Coronary artery (tissue), 2 donors: ENCODE measurements at regions not wholly inside any gene's neighbourhood (a gene's known extent, or its start where the extent isn't known, plus 50 kb on each side); places are given as distances from the start of the nearest gene placed in this dataset.

Experiments
- DNase-seq: peaks from one replicate; pipeline ENCODE4 v3.0.0-alpha.2; 2017; ENCODE audit warnings: low spot score
- H3K27ac ChIP-seq, 2 donors: fragments of 200-600 bp; sonication (generic); one replicate each; pipeline ENCODE4 v1.5.1; 2016 to 2019
- H3K4me3 ChIP-seq: fragments of 200-600 bp; sonication (generic); 2 replicates; pipeline ENCODE4 v1.5.1; 2016; ENCODE audit warnings: mild to moderate bottlenecking, moderate library complexity
- TF ChIP-seq, protein P1 (sequence below): fragments of 200-600 bp; sonication (generic); IDR thresholded peaks from one replicate; pipeline ENCODE4 v1.5.1; 2019; ENCODE audit warnings: antibody characterized with exemption

DNA sequence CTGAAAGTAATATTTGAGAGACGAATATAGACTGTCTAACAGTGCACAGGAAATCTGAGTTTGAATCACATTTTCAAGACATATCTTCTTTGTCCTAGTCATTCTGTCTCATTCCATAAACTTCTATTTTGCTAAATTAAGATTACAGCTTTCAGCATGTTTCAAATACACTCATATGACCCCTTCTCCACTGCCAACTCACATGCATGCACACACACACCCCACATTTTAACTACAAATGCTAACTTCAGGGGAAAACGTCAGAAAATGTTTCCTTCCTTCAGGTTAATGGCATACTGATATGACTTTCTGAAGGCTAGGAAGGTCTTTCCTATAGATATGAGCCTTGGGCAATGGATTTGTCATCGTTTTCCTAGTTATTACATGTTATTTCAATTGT lies 373.7 kb downstream of the RBM43 start:
- no peak for DNase-seq
- no peak overlapping the region for H3K27ac ChIP-seq
- TF ChIP-seq, protein P1, sequence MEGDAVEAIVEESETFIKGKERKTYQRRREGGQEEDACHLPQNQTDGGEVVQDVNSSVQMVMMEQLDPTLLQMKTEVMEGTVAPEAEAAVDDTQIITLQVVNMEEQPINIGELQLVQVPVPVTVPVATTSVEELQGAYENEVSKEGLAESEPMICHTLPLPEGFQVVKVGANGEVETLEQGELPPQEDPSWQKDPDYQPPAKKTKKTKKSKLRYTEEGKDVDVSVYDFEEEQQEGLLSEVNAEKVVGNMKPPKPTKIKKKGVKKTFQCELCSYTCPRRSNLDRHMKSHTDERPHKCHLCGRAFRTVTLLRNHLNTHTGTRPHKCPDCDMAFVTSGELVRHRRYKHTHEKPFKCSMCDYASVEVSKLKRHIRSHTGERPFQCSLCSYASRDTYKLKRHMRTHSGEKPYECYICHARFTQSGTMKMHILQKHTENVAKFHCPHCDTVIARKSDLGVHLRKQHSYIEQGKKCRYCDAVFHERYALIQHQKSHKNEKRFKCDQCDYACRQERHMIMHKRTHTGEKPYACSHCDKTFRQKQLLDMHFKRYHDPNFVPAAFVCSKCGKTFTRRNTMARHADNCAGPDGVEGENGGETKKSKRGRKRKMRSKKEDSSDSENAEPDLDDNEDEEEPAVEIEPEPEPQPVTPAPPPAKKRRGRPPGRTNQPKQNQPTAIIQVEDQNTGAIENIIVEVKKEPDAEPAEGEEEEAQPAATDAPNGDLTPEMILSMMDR, result no peak
- no peak overlapping the region for H3K4me3 ChIP-seq

DNA sequence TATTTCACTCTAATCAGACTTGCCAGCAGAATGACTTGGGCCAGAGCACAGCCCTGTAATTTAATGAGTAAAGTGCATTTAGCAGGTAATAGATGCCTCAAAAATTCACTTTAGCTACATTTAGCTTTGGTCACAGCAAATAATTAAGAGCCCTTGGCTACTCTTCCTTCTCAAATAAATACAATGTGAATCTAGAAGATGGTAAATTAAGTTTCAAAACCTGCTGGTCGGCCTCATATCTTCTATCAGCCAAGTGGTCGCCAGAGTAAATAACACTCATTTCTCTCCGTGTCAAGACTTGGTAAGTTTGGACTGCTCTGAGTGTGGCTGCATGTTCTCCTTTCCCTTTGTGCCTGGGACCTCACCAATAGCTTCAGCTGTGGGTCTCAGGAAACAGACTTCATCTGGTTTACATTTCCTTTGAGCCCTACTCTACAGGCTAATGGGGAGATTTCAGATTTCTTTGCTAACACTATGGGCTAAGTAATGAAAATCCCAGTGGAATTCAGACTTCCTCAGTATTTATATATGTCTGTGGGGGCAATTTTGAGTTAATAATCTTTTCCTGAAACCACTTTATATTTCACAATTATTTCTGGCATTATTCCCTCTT lies 375.8 kb downstream of the RBM43 start:
- Histone ChIP-seq H3K4me3 (no peak overlapping the region), H3K27ac (no peak overlapping the region)
- TF ChIP-seq, protein P1, result no peak
- DNase-seq, result no peak

DNA sequence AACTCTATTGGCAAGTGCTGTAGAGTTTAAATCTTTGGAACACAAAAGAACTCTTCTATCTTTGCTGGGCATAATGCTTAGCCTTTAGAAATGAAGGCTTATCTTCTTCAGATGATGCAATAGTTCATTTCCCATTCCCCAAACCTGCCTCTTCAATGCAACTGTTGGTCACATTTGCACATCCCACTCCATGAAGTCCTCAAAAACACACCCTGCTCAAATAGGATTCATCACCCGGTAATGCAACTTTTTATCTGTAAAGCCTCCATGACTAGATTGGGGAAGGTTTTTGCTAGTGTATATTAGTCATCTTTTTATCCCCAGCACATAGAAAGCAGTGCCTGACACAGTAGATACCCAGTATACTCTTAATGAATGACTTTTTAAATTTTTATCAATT lies 376.4 kb downstream of the RBM43 start:
- TF ChIP-seq, protein P1, result no peak
- H3K27ac ChIP-seq, result no peak overlapping the region

DNA sequence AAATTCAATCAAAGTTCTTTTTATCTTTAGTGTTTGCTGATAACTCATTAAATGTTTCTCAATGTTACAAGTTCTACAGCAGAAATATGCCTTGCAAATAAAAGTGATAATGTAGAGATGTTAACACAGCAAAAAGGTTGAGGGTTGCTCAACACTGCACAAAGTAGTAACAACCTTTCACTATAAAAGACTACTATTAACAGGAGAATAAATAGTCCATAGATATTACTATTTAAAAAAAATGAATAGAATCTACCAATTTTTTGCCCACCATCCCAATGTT lies 378.1 kb downstream of the RBM43 start:
- Histone ChIP-seq H3K4me3 (no peak overlapping the region), H3K27ac (no peak overlapping the region)
- DNase-seq, result no peak
- TF ChIP-seq, protein P1, result no peak

More for the DNA sequence above, 376.4 kb downstream of the RBM43 start:
- DNase-seq, result no peak
- H3K4me3 ChIP-seq, result no peak overlapping the region

DNA sequence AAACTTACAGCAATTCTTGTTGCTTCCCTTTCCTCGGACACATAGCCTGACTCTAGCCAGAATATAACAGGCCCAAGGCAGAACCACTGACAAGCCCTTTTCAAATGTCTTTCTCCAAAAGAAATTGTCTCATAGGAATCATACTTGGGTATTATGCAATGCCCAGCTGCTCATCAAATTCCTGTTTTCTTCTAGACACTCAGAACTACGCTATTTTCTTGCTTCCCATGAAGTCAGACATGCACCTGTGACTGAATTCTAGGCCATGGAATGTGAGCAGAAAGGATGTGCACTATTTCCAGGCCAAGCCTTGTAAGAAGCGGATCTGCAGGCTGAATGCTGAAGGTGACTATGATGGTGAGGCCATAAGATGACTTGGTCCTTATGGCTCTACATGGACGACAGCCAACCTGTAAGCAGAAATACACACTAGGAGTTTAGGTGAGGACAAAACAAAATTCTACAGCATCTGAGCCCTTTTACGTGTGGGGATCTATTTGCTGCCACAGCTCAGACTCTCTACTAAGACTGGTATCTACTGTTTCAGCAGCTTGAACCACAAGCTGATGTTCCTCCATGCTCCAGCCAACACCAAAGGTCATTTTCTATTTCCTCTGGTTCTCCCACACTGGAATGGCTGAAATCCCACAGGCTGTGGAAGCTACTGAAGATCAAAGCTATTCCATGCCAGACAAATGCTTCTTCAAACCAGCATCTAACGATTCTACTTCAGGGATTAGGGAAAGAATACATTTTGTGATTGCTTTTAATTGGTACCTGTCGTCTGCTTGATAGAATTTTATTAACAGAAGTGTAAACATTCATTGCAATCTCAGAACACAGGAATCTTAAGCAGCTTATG lies 378.7 kb downstream of the RBM43 start:
- TF ChIP-seq, protein P1, result no peak
- DNase-seq, result no peak
- H3K27ac ChIP-seq, result no peak overlapping the region
- no peak overlapping the region for H3K4me3 ChIP-seq

DNA sequence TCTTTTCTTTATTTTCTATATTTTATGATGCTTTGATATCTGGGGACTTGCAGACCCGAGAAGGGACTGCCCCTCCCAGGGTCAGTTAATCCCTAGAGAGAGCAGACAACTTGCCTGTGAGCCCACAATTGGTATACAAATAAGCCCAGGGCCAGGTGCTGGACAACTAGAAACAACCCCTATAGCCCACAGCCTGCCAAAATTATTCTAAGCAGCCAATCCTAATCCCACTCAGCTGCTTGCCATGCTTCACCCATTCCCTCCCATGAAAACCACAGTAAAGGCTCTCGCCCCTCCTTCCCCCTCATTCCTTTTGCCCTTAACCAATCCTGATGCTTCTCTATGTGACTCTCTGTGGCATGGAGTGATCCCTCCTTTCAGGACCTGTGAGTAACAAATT lies 380.7 kb downstream of the RBM43 start:
- no peak overlapping the region for H3K27ac ChIP-seq
- TF ChIP-seq, protein P1, result no peak
- no peak for DNase-seq

DNA sequence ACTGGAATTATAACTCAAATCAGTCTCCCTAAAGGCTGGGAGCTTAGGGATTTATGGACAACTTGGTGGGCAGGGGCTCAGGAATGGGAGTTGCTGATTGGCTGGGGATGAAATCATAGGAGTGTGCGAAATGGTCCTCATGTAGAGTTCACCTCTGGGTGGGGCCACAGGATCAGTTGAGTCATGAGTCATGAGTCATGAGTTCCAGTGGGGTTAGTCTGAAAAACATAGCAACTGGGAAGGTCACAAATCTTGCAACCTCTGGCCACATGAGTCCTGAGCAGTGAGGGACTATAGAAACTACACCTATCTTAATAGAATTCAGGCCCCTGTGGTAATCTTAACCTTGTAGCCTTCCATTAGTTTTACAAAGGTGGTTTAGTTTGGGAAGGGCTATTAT lies 383.3 kb downstream of the RBM43 start:
- Histone ChIP-seq H3K4me3 (no peak overlapping the region), H3K27ac (no peak overlapping the region)
- TF ChIP-seq, protein P1, result no peak
- DNase-seq, result no peak

More for the DNA sequence above, 380.7 kb downstream of the RBM43 start:
- H3K4me3 ChIP-seq, result no peak overlapping the region
